SH-SY5Y (cell line): ENCODE measurements at regions not wholly inside any gene's neighbourhood (a gene's known extent, or its start where the extent isn't known, plus 50 kb on each side); places are given as distances from the start of the nearest gene placed in this dataset.

Source experiments
- GATA2 ChIP-seq: IDR thresholded peaks from 2 replicates; pipeline ENCODE4 v1.6.1; 2011; ENCODE audit warnings: mild to moderate bottlenecking, low read depth, low read length
- GATA3 ChIP-seq: IDR thresholded peaks from 2 replicates; pipeline ENCODE4 v1.6.1; 2011; ENCODE audit warnings: low read depth, mild to moderate bottlenecking, low read length, moderate library complexity

GRCh38 chr13:99629641-99630040 lies 128.4 kb downstream of the TM9SF2 start:
- TF ChIP-seq GATA3, result no peak
- no peak for TF ChIP-seq GATA2
